KBM-7 (cell line): ENCODE measurements at regions not wholly inside any gene's neighbourhood (a gene's known extent, or its start where the extent isn't known, plus 50 kb on each side); places are given as distances from the start of the nearest gene placed in this dataset.

ENCODE experiments used
- DNase-seq: peaks from one replicate; pipeline ENCODE4 v3.0.0-alpha.2; 2015
- in situ Hi-C: fragments of 300-500 bp; cut with MboI; formaldehyde crosslinking; loops from 2 replicates; pipeline ENCODE4 v1.14.3; 2020; ENCODE audit warnings: low sequenced_read_pairs, low pct_unique_long_range_greater_than_20kb, mixed read lengths

GRCh38 chr17:14011036-14011692 lies 58.1 kb upstream of the COX10 start:
- in situ Hi-C loops = no loop called here
- no peak for DNase-seq

GRCh38 chr17:14011740-14012405 lies 57.4 kb upstream of the COX10 start:
- DNase-seq = no peak
- in situ Hi-C loops = no loop called here

- in situ Hi-C loops = no loop called here
- DNase-seq = no peak
Measured at GRCh38 chr17:14014657-14015056, 54.6 kb upstream of the COX10 start.

GRCh38 chr17:14015271-14015670 lies 54.0 kb upstream of the COX10 start:
- in situ Hi-C loops = no loop called here
- DNase-seq = no peak

- in situ Hi-C loops = no loop called here
- no peak for DNase-seq
Measured at GRCh38 chr17:14016858-14017257, 52.4 kb upstream of the COX10 start.

GRCh38 chr17:14019186-14019956 lies 49.9 kb upstream of the COX10 start:
- peak; percentile 11 for DNase-seq

More at GRCh38 chr17:14019186-14019956, 49.9 kb upstream of the COX10 start:
- in situ Hi-C loops = no loop called here
